Heart left ventricle (tissue), 16 donors: ENCODE measurements at regions not wholly inside any gene's neighbourhood (a gene's known extent, or its start where the extent isn't known, plus 50 kb on each side); places are given as distances from the start of the nearest gene placed in this dataset.

Experiments
- ATAC-seq, 4 donors: fragments of 200-7000 bp; cut with Tn5 transposase; one replicate each; pipeline ENCODE4 v1.9.1; 2020 to 2022; ENCODE audit warnings: moderate library complexity in 4 of 4, mild to moderate bottlenecking in 3 of 4, moderate number of reproducible peaks in 1 of 4
- DNase-seq, 5 donors: peaks; one replicate each; pipeline ENCODE4 v3.0.0-alpha.2; 2020
- H3K27ac ChIP-seq, 12 donors: fragments of 200-600 bp; sonication (generic) in 4 of 12; one replicate each; pipeline versions ENCODE4 v1.5.0 to v1.8.0; 2016 to 2022; ENCODE audit warnings: mild to moderate bottlenecking in 2 of 12
- H3K27me3 ChIP-seq, 9 donors: fragments of 200-600 bp; sonication (generic) in 2 of 9; one replicate each; pipeline versions ENCODE4 v1.5.1 to v1.8.0; 2016 to 2022; ENCODE audit warnings: mild to moderate bottlenecking in 3 of 9
- H3K36me3 ChIP-seq, 9 donors: fragments of 200-600 bp; sonication (generic) in 2 of 9; one replicate each; pipeline versions ENCODE4 v1.5.0 to v1.8.0; 2018 to 2022; ENCODE audit warnings: mild to moderate bottlenecking in 2 of 9
- H3K4me1 ChIP-seq, 12 donors: fragments of 200-600 bp; sonication (generic) in 4 of 12; one replicate each; pipeline versions ENCODE4 v1.5.0 to v1.8.0; 2016 to 2022; ENCODE audit warnings: mild to moderate bottlenecking in 3 of 12
- H3K4me3 ChIP-seq, 12 donors: fragments of 200-600 bp; sonication (generic) in 4 of 12; one replicate each; pipeline versions ENCODE4 v1.5.0 to v1.8.0; 2017 to 2022; ENCODE audit warnings: mild to moderate bottlenecking in 9 of 12, moderate library complexity in 4 of 12
- H3K9me3 ChIP-seq, 12 donors: fragments of 200-600 bp; sonication (generic) in 4 of 12; one replicate each; pipeline versions ENCODE4 v1.5.0 to v1.8.0; 2016 to 2022; ENCODE audit warnings: mild to moderate bottlenecking in 1 of 12
- CTCF ChIP-seq, 12 donors: fragments of 200-600 bp; sonication (generic) in 4 of 12; IDR thresholded peaks; one replicate each; pipeline versions ENCODE4 v1.5.0 to v1.8.0; 2018 to 2022; ENCODE audit warnings: antibody characterized with exemption in 12 of 12, mild to moderate bottlenecking in 5 of 12
- POLR2A ChIP-seq, 2 donors: fragments of 450-650 bp; IDR thresholded peaks; one replicate each; pipeline ENCODE4 v1.6.1; 2017; ENCODE audit warnings: antibody characterized with exemption in 2 of 2, mild to moderate bottlenecking in 2 of 2, moderate library complexity in 2 of 2
- WGBS, 4 donors: extraction: QIAGEN DNeasy Blood & Tissue Kit in 2 of 4; methylation state at CpG; one replicate each; pipeline versions ENCODE4 v1.1.5 to v1.1.7; 2013 to 2018; 5-methylcytosine and 5-hydroxymethylcytosine counted together
- intact Hi-C, 10 donors: fragments of 100-400 bp; cut with DNase I; formaldehyde crosslinking; loops; one replicate each; pipeline versions ENCODE4 v1.11.1 to v1.14.2; 2022
- donor health status: ischemic (EF 13 %, LVEDD 7.1; RV severe dilation, severe dysfunction).
- donor health status: healthy with polysubstance abuse.
- donor health status: DM: no; HTN: yes; CAD: no.
- donor health status: DM: no; HTN: no; CAD: no.
- donor health status: ischemic (EF 25% LVEDD 6.9; RV normal size, moderate dysfunction).
- donor health status: ischemic (EF 25% LVEDD 5.7; RV mildly dilated, moderate dysfunction).
- donor health status: healthy.
- donor health status: DM: yes; HTN: yes; CAD: no.
- donor health status: ischemic (EF 35%, LVEDD 5.7; RV mildly dilated, moderate dysfunction).
- donor health status: nonischemic (EF 11% LVEDD 7.7; RV severe dilation, severe dysfunction).
- donor health status: DM: yes; HTN: yes; CAD: no.
- donor health status: PGD.
- donor health status: ischemic (EF 29% LVEDD 5.4; RV normal size, mild dysfunction).
- donor health status: nonischemic (EF 23%, LVEDD 6.1; RV moderate dilation, normal function).

DNA sequence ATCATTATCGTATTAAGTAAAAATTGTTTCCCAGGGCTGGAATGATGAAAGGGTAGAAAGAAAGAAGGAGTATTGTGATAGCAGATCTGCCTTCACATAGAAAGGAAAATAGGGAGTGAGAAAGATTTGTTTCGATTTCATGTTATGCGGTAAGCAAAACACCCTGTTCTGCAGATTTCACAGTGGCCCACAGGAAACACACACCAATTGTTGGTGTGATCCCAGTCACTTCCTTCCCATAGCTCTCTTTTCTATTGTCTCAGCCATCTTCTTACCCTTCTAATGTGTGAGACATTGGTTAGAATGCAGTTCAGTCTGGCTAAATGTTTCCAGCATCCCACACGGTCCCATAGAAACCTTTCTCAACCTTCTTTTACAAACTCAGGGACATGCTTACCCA lies 2709.8 kb downstream of the PCDH7 start:
- no peaks in the 10 kb centered on the region for H3K27me3 ChIP-seq
- H3K4me3 ChIP-seq = no peak overlapping the region
- intact Hi-C loops = no loop called here
- DNase-seq (no peak), ATAC-seq (no peak)
- H3K27ac ChIP-seq = no peak overlapping the region
- TF ChIP-seq CTCF (IDR thresholded peaks at IDR 0.05) (no peak), POLR2A (IDR thresholded peaks at IDR 0.05) (no peak)
- H3K9me3 ChIP-seq = no peaks in the 10 kb centered on the region
- H3K36me3 ChIP-seq = no peaks in the 10 kb centered on the region
- 73 to 86% (median 82%) methylated on average over 4 of the region's 4 CpGs for WGBS, 4 donors
- no peaks in the 10 kb centered on the region for H3K4me1 ChIP-seq

GRCh38 chr4:33437406-33437805 lies 2717.2 kb downstream of the PCDH7 start:
- intact Hi-C loops = no loop called here
- Histone ChIP-seq H3K27me3 (no peaks in the 10 kb centered on the region), H3K36me3 (no peaks in the 10 kb centered on the region), H3K9me3 (no peaks in the 10 kb centered on the region), H3K27ac (no peak overlapping the region), H3K4me3 (no peak overlapping the region), H3K4me1 (no peaks in the 10 kb centered on the region)
- DNase-seq (no peak), ATAC-seq (no peak)
- TF ChIP-seq POLR2A (IDR thresholded peaks at IDR 0.05) (no peak), CTCF (IDR thresholded peaks at IDR 0.05) (no peak)
- 38 to 58% (median 56%) methylated on average over 2 of the region's 2 CpGs for WGBS, 4 donors

DNA sequence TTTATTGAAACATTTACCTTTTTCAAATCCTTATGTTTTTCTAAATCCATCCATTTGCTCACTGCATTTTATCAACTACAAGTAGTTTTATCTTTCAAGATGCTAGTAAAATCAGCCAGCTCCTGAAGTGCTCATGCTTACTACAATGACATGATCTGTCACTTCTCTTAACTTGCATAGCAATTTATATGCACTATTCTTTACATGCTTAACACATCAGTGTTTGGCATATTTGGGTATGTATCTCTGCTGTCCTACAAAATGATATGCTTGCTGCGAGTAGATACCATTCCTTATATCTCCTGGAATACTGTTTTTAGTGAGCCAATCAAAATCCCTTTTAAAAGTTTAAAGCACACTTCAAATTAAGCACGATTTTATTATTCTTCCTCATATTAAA lies 2726.8 kb downstream of the PCDH7 start:
- no peak for TF ChIP-seq POLR2A (IDR thresholded peaks at IDR 0.05)
- TF ChIP-seq CTCF (IDR thresholded peaks at IDR 0.05) = no peak
- Histone ChIP-seq H3K36me3 (no peaks in the 10 kb centered on the region), H3K9me3 (no peaks in the 10 kb centered on the region), H3K27ac (no peak overlapping the region), H3K4me3 (no peak overlapping the region), H3K27me3 (no peaks in the 10 kb centered on the region), H3K4me1 (no peaks in the 10 kb centered on the region)
- WGBS, 4 donors = 63 to 76% (median 68%) methylated on average over 2 of the region's 2 CpGs
- ATAC-seq (no peak), DNase-seq (no peak)
- intact Hi-C loops = no loop called here

DNA sequence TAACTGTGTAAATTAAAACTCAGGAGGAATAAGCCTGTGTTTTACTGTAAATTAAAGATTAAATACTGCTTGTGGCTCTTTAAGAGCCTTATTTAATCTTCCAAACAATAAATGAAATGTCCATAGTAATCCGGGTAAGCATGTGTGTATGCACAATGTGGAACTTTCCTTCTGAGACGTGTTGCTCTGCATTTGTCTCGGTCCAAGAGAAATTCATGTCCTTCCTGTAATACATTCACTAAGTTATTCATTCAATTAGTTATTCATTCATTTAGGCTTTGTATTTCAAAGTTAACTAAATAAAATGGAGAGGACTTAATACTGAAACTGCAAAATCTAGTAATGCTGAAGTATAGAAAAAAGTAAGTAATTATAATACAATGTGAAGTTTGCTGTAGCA lies 2728.8 kb downstream of the PCDH7 start:
- Histone ChIP-seq H3K27me3 (no peaks in the 10 kb centered on the region), H3K36me3 (no peaks in the 10 kb centered on the region), H3K4me1 (no peaks in the 10 kb centered on the region), H3K9me3 (no peaks in the 10 kb centered on the region), H3K4me3 (no peak overlapping the region), H3K27ac (no peak overlapping the region)
- no peak for DNase-seq
- TF ChIP-seq CTCF (IDR thresholded peaks at IDR 0.05) (no peak), POLR2A (IDR thresholded peaks at IDR 0.05) (no peak)
- WGBS, 4 donors = 87 to 90% (median 89%) methylated on average over 3 of the region's 3 CpGs
- ATAC-seq = no peak
- intact Hi-C loops = no loop called here
